ENCODE measurements at regions not wholly inside any gene's neighbourhood (a gene's known extent, or its start where the extent isn't known, plus 50 kb on each side); places are given as distances from the start of the nearest gene placed in this dataset.

DNA sequence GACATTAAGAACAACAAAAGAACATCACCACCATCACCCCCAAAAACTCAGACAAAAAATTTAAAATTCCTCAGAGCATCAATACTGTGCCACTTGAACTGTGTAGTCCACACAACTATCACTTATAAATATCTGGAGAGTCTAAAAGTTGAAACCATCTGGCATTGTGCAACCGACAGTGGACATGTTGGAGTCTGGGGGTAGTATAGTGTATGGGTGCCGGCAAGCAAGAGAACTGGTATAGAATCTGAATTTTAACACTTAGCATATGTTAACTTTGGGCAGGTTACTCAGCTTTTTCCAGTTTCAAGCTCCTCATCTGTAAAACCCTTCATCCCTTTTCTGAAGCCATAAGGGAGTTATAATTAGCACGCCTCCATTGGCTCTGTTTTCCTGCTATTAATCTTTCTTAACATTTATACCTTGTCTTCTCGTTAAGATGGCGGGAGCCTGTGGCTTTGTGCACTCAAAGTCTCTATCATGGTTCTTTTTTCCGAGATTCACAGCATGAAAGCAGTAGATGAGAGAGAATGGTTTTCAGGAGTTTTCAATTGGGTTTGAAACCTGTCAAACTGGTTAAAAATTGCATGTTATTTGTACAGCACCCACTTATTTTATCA, 255.7 kb upstream of the TBL1XR1 start:
- H3K56ac ChIP-seq (replicated peaks; ENCODE audit: insufficient read length, low read depth, low read length): no peak overlapping the region
- H2BK12ac ChIP-seq (ENCODE audit: low read depth, low read length): no peak overlapping the region
- DNase-seq (ENCODE audit: low read depth in 1 of 2, low spot score in 2 of 2) (no peak), FAIRE-seq (no peak)
- H3K36me3 ChIP-seq (ENCODE audit: control insufficient read depth in 2 of 4, insufficient read depth in 4 of 4, low read length in 3 of 4): no peaks in the 10 kb centered on the region
- H3K23ac ChIP-seq (ENCODE audit: insufficient read length): no peak overlapping the region
- no peak overlapping the region for H3K27ac ChIP-seq (ENCODE audit: low read depth, low read length)
- no peak overlapping the region for H4K5ac ChIP-seq (ENCODE audit: insufficient read length, low read depth, low read length)
- H2AK5ac ChIP-seq (ENCODE audit: low read depth, low read length): no peak overlapping the region
- no peak overlapping the region for H3K4me2 ChIP-seq (ENCODE audit: insufficient read depth in 1 of 2, low read depth in 2 of 2, low read length in 2 of 2)
- H3K14ac ChIP-seq (ENCODE audit: insufficient read length): no peak overlapping the region
- H3K4me1 ChIP-seq (replicated peaks in 1 of 4; ENCODE audit: control insufficient read depth in 3 of 4, insufficient read depth in 4 of 4, low read length in 3 of 4): peaks cover 0 to 5% (median 0%) of the 10 kb centered on the region in 4 experiments; a peak in 1 of 7 replicates
- no peaks in the 10 kb centered on the region; the same call in 1 of the 2 replicates for H3K23me2 ChIP-seq (ENCODE audit: low read depth, low read length)
- WGBS, 2 experiments (ENCODE audit: extremely low coverage in 1 of 2, insufficient coverage in 1 of 2, insufficient read length in 1 of 2, insufficient replicate concordance in 2 of 2, low coverage in 1 of 2, low lambda C conversion rate in 2 of 2, missing lambda C conversion rate in 1 of 2): 95% methylated on average over 6 of the region's 6 CpGs; no CpG with 5 or more reads in 1 of the 2 experiments
- H3K18ac ChIP-seq (ENCODE audit: extremely low read depth, low read length): no peak overlapping the region
- H4K91ac ChIP-seq (replicated peaks; ENCODE audit: insufficient read length, low read length): no peak overlapping the region
- H3K4ac ChIP-seq (replicated peaks; ENCODE audit: insufficient read length, low read depth, low read length): no peak overlapping the region
- H3K9ac ChIP-seq (replicated peaks in 1 of 4; ENCODE audit: extremely low read depth in 1 of 4, low read depth in 3 of 4, low read length in 3 of 4): no peak overlapping the region
- no peak overlapping the region for H2BK5ac ChIP-seq (ENCODE audit: low read depth, low read length)
- H3K4me3 ChIP-seq (ENCODE audit: extremely low read depth in 1 of 4, insufficient read depth in 2 of 4, low read depth in 3 of 4, low read length in 4 of 4): no peak overlapping the region
- no peak overlapping the region for H4K8ac ChIP-seq (ENCODE audit: extremely low read depth, insufficient read depth, low read length)
- H3K79me2 ChIP-seq (ENCODE audit: control insufficient read depth in 1 of 2, insufficient read depth in 2 of 2, low read length in 2 of 2): no peaks in the 10 kb centered on the region
- no peak overlapping the region for H2BK120ac ChIP-seq (replicated peaks; ENCODE audit: low read depth, low read length)
- H3K27me3 ChIP-seq (replicated peaks in 1 of 4; ENCODE audit: control insufficient read depth in 3 of 4, extremely low read depth in 1 of 4, insufficient read depth in 3 of 4, low read length in 3 of 4): no peaks in the 10 kb centered on the region
- no peaks in the 10 kb centered on the region for H4K20me1 ChIP-seq (replicated peaks in 1 of 2; ENCODE audit: control insufficient read depth in 1 of 2, insufficient read depth in 2 of 2, low read length in 2 of 2)
- no peaks in the 10 kb centered on the region for H3K9me3 ChIP-seq (ENCODE audit: insufficient read depth in 2 of 2, low read depth in 1 of 2, low read length in 1 of 2)
- POLR2A ChIA-PET (ENCODE audit: partially characterized antibody): no interaction called here
- CTCF ChIA-PET (ENCODE audit: partially characterized antibody): no interaction called here
- H2BK20ac ChIP-seq (ENCODE audit: low read length): no peak overlapping the region
- H2BK15ac ChIP-seq (ENCODE audit: low read length): no peak overlapping the region
- no peaks in the 10 kb centered on the region for H3K79me1 ChIP-seq (ENCODE audit: low read depth, low read length)
- H2AFZ ChIP-seq (ENCODE audit: low read length): no peak overlapping the region
- TF ChIP-seq GABPA (IDR thresholded peaks at IDR 0.05; ENCODE audit: borderline replicate concordance, insufficient read depth, low read length) (no peak), CHD2 (IDR thresholded peaks at IDR 0.05; ENCODE audit: low read length) (no peak)
